ENCODE measurements at regions not wholly inside any gene's neighbourhood (a gene's known extent, or its start where the extent isn't known, plus 50 kb on each side); places are given as distances from the start of the nearest gene placed in this dataset.

DNA sequence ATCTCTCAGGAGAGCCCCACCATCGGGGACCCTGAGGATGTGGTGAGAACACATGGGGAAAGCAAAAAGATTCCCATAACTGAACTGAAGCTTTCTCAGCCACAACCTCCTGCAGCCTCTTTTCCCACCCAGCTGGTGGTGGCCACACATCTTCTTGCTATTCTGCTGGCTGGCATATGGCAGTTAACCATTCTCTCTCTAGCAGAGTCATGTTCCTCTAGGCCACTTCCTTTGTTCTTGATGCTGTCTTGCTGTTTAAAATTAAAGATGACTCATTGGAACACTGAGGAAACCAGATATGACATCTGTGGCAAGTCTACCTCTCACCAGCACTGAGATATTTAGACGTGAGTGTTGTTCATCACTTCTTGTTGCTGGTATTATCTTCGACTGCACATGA is 180.3 kb upstream of the ROBO2 start:
- H3K4me1 ChIP-seq (ENCODE audit: insufficient read depth, low read length): no peaks in the 10 kb centered on the region
- no peaks in the 10 kb centered on the region for H3K79me2 ChIP-seq (ENCODE audit: low read length)
- POLR2A ChIA-PET (ENCODE audit: unreplicated experiment): no interaction called here
- H4K20me1 ChIP-seq (ENCODE audit: low read length): no peaks in the 10 kb centered on the region
- H3K27me3 ChIP-seq (ENCODE audit: low read length): peaks cover 42% of the 10 kb centered on the region
- no peak overlapping the region for H3K4me3 ChIP-seq (ENCODE audit: low read length)
- BruUV-seq (replicated peaks): no TSS peak
- H3K9ac ChIP-seq (ENCODE audit: low read length): no peak overlapping the region
- H3K9me3 ChIP-seq (ENCODE audit: low read length): no peaks in the 10 kb centered on the region
- H3F3A ChIP-seq (ENCODE audit: low read length, unreplicated experiment): no peaks in the 10 kb centered on the region
- H3K27ac ChIP-seq (ENCODE audit: low read length): no peak overlapping the region
- H3K36me3 ChIP-seq (ENCODE audit: low read depth, low read length): no peaks in the 10 kb centered on the region
- TF ChIP-seq EZH2 (IDR thresholded peaks at IDR 0.05; ENCODE audit: low read length, unreplicated experiment) (no peak), EZH2phosphoT487 (IDR thresholded peaks at IDR 0.05; ENCODE audit: borderline replicate concordance, low read length) (no peak)
- TF ChIP-seq, protein P1, sequence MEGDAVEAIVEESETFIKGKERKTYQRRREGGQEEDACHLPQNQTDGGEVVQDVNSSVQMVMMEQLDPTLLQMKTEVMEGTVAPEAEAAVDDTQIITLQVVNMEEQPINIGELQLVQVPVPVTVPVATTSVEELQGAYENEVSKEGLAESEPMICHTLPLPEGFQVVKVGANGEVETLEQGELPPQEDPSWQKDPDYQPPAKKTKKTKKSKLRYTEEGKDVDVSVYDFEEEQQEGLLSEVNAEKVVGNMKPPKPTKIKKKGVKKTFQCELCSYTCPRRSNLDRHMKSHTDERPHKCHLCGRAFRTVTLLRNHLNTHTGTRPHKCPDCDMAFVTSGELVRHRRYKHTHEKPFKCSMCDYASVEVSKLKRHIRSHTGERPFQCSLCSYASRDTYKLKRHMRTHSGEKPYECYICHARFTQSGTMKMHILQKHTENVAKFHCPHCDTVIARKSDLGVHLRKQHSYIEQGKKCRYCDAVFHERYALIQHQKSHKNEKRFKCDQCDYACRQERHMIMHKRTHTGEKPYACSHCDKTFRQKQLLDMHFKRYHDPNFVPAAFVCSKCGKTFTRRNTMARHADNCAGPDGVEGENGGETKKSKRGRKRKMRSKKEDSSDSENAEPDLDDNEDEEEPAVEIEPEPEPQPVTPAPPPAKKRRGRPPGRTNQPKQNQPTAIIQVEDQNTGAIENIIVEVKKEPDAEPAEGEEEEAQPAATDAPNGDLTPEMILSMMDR (conservative IDR thresholded peaks at IDR 0.05; ENCODE audit: low read depth, low read length): no peak
- no peaks in the 10 kb centered on the region for H3K9me2 ChIP-seq (replicated peaks; ENCODE audit: low read length)
- CTCF ChIA-PET: no interaction called here
- ATAC-seq (no peak), DNase-seq (no peak)
- no peak overlapping the region for H3K4me2 ChIP-seq (ENCODE audit: low read length)
- intact Hi-C loops (cut with micrococcal nuclease): no loop called here
- no peak overlapping the region for H2AFZ ChIP-seq (ENCODE audit: low read length)

DNA sequence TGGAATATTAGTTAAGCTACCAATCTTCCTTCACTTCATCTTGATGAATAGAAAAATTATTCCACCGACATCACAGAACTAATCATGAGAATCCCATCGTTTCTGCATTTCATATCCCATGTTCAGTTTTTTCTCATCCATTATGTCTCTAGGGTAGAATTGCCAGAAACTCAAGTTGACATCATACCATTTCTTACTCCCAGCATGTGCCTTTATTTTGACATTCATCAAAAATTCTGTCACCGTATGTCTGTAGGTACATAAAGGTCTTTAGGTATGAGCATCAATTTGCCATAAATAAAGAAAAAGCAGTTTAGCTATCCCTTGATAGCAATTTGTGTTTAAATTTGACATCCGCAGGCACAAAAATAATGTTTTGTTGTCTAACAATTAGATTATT is 175.5 kb upstream of the ROBO2 start:
- H4K20me1 ChIP-seq (ENCODE audit: low read length): no peaks in the 10 kb centered on the region
- ChIA-PET POLR2A (ENCODE audit: unreplicated experiment) (no interaction called here), CTCF (no interaction called here)
- no peak overlapping the region for H3K4me3 ChIP-seq (ENCODE audit: low read length)
- TF ChIP-seq EZH2 (IDR thresholded peaks at IDR 0.05; ENCODE audit: low read length, unreplicated experiment) (no peak), EZH2phosphoT487 (IDR thresholded peaks at IDR 0.05; ENCODE audit: borderline replicate concordance, low read length) (no peak)
- TF ChIP-seq, protein P1 (conservative IDR thresholded peaks at IDR 0.05; ENCODE audit: low read depth, low read length): no peak
- H3K9me3 ChIP-seq (ENCODE audit: low read length): no peaks in the 10 kb centered on the region
- H3K79me2 ChIP-seq (ENCODE audit: low read length): no peaks in the 10 kb centered on the region
- DNase-seq: no peak
- H3K27me3 ChIP-seq (ENCODE audit: low read length): peaks cover 4% of the 10 kb centered on the region; the same call in 1 of the 2 replicates
- H3F3A ChIP-seq (ENCODE audit: low read length, unreplicated experiment): no peaks in the 10 kb centered on the region
- intact Hi-C loops (cut with micrococcal nuclease): no loop called here
- no peak overlapping the region for H3K4me2 ChIP-seq (ENCODE audit: low read length)
- BruUV-seq (replicated peaks): no TSS peak
- H3K36me3 ChIP-seq (ENCODE audit: low read depth, low read length): no peaks in the 10 kb centered on the region
- no peak for ATAC-seq
- H2AFZ ChIP-seq (ENCODE audit: low read length): no peak overlapping the region
- H3K9ac ChIP-seq (ENCODE audit: low read length): no peak overlapping the region
- H3K4me1 ChIP-seq (ENCODE audit: insufficient read depth, low read length): no peaks in the 10 kb centered on the region
- no peak overlapping the region for H3K27ac ChIP-seq (ENCODE audit: low read length)
- no peaks in the 10 kb centered on the region for H3K9me2 ChIP-seq (replicated peaks; ENCODE audit: low read length)

DNA sequence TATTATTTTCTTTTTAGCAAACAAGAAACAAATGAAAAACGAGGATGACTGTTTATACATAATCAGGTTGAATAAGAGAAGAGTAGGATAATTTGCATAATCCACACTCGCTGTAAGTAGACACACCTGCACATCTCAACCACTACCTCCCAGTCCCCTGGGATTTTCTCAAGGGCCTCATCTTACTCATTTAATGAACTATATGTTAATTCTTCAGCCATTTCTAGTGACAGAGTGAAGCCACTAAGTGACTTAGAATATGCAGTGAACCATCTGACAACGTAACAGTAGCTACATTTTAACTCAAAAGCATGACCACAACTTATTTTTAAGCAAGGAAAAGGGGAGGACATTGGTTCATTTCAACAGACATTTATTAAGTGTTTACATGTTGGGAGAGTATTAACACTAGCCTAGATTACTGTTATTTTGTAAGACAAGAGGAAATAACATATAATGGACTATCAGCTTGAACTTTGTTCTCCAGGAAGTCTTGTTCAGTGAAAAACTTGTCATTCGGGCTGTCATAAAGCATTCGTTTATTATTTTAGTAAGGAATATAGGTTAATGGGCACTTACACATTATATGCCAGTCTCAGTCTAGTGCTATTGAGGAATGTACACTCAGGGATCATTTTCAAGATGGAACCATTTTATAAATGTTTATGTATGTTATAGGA is 173.0 kb upstream of the ROBO2 start:
- intact Hi-C loops (cut with micrococcal nuclease): no loop called here
- Histone ChIP-seq H3K9me3 (ENCODE audit: low read length) (no peaks in the 10 kb centered on the region), H4K20me1 (ENCODE audit: low read length) (no peaks in the 10 kb centered on the region), H3K9ac (ENCODE audit: low read length) (no peak overlapping the region), H3K9me2 (replicated peaks; ENCODE audit: low read length) (no peaks in the 10 kb centered on the region), H3K27me3 (ENCODE audit: low read length) (peaks cover 17% of the 10 kb centered on the region; the same call in 1 of the 2 replicates), H3K4me3 (ENCODE audit: low read length) (no peak overlapping the region), H3K27ac (ENCODE audit: low read length) (no peak overlapping the region), H3K4me2 (ENCODE audit: low read length) (no peak overlapping the region), H3K4me1 (ENCODE audit: insufficient read depth, low read length) (no peaks in the 10 kb centered on the region), H3F3A (ENCODE audit: low read length, unreplicated experiment) (no peaks in the 10 kb centered on the region), H2AFZ (ENCODE audit: low read length) (no peak overlapping the region), H3K36me3 (ENCODE audit: low read depth, low read length) (no peaks in the 10 kb centered on the region), H3K79me2 (ENCODE audit: low read length) (no peaks in the 10 kb centered on the region)
- DNase-seq: no peak
- POLR2A ChIA-PET (ENCODE audit: unreplicated experiment): no interaction called here
- CTCF ChIA-PET: no interaction called here
- BruUV-seq (replicated peaks): no TSS peak
- TF ChIP-seq, protein P1 (conservative IDR thresholded peaks at IDR 0.05; ENCODE audit: low read depth, low read length): no peak
- TF ChIP-seq EZH2 (IDR thresholded peaks at IDR 0.05; ENCODE audit: low read length, unreplicated experiment): no peak
- no peak for TF ChIP-seq EZH2phosphoT487 (IDR thresholded peaks at IDR 0.05; ENCODE audit: borderline replicate concordance, low read length)
- ATAC-seq: no peak
